HepG2 (cell line): ENCODE measurements at regions not wholly inside any gene's neighbourhood (a gene's known extent, or its start where the extent isn't known, plus 50 kb on each side); places are given as distances from the start of the nearest gene placed in this dataset.

Experiments
- CEBPZ ChIP-seq: IDR thresholded peaks from 2 replicates; pipeline ENCODE4 v1.6.1; 2012; ENCODE audit warnings: low read length, improper control_type of control experiment
- NFIC ChIP-seq: IDR thresholded peaks from 2 replicates; pipeline ENCODE4 v1.6.1; 2012; ENCODE audit warnings: mild to moderate bottlenecking, low read length, inconsistent platforms
- NR3C1 ChIP-seq: sonication (generic); formaldehyde crosslinking; IDR thresholded peaks from 2 replicates; pipeline ENCODE4 v1.4.0; 2020; ENCODE audit warnings: missing genetic modification reagents
- RAD21 ChIP-seq: fragments of 450-650 bp; formaldehyde crosslinking; IDR thresholded peaks from 2 replicates; pipeline ENCODE4 v1.5.0; 2020; ENCODE audit warnings: mild to moderate bottlenecking
- REPIN1 ChIP-seq: sonication (generic); formaldehyde crosslinking; IDR thresholded peaks from 2 replicates; pipeline ENCODE4 v1.8.0; 2022; ENCODE audit warnings: missing genetic modification reagents, low read depth, mild to moderate bottlenecking, borderline replicate concordance
- RFX1 ChIP-seq: fragments of 450-650 bp; IDR thresholded peaks from 2 replicates; pipeline ENCODE4 v1.6.1; 2017
- SMYD3 ChIP-seq: sonication (generic); formaldehyde crosslinking; IDR thresholded peaks from 2 replicates; pipeline ENCODE4 v1.8.1; 2023; ENCODE audit warnings: mild to moderate bottlenecking, missing genetic modification reagents
- TRIM24 ChIP-seq: sonication (generic); formaldehyde crosslinking; IDR thresholded peaks from 2 replicates; pipeline ENCODE4 v1.8.0; 2022; ENCODE audit warnings: mild to moderate bottlenecking, missing genetic modification reagents
- ZNF274 ChIP-seq: sonication (generic); formaldehyde crosslinking; IDR thresholded peaks from 2 replicates; pipeline ENCODE4 v1.5.1; 2020; ENCODE audit warnings: mild to moderate bottlenecking, missing genetic modification reagents
- TF ChIP-seq, protein P1 (sequence below): sonication (generic); formaldehyde crosslinking; IDR thresholded peaks from 2 replicates; pipeline ENCODE4 v1.4.0; 2020; ENCODE audit warnings: missing genetic modification reagents, borderline replicate concordance
- TF ChIP-seq, protein P2 (sequence below): IDR thresholded peaks from 2 replicates; pipeline ENCODE4 v1.6.1; 2016; ENCODE audit warnings: missing genetic modification reagents, missing compliant biosample characterization
- TF ChIP-seq, protein P3 (sequence below): sonication (generic); formaldehyde crosslinking; IDR thresholded peaks from 2 replicates; pipeline ENCODE4 v1.5.0; 2020; ENCODE audit warnings: mild to moderate bottlenecking, missing genetic modification reagents, moderate library complexity

DNA sequence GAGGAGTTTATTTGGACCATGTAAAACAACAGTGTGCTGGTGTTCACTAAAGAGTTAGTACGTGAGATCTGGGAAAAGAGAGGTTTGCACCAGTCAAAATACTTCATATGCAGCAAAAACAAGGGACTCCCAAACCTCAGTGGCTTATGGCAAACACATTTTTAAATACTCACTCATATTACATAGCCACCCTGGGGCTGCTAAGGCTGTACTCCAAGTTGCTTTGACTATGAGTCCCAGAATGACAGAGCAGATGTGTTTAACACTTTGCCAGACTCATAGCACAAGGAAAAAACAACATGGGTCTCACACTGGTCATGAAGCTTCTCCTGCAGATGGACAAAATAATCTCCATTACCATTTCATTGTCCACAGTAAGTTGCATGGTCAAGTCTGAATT lies 202.8 kb upstream of the GRIA4 start:
- TF ChIP-seq TRIM24 (no peak), RFX1 (no peak), NFIC (no peak), REPIN1 (CRISPR knock-in tag) (no peak), CEBPZ (no peak), NR3C1 (CRISPR knock-in tag) (no peak), SMYD3 (CRISPR knock-in tag) (no peak), RAD21 (no peak), ZNF274 (CRISPR knock-in tag) (no peak)
- TF ChIP-seq, protein P1, sequence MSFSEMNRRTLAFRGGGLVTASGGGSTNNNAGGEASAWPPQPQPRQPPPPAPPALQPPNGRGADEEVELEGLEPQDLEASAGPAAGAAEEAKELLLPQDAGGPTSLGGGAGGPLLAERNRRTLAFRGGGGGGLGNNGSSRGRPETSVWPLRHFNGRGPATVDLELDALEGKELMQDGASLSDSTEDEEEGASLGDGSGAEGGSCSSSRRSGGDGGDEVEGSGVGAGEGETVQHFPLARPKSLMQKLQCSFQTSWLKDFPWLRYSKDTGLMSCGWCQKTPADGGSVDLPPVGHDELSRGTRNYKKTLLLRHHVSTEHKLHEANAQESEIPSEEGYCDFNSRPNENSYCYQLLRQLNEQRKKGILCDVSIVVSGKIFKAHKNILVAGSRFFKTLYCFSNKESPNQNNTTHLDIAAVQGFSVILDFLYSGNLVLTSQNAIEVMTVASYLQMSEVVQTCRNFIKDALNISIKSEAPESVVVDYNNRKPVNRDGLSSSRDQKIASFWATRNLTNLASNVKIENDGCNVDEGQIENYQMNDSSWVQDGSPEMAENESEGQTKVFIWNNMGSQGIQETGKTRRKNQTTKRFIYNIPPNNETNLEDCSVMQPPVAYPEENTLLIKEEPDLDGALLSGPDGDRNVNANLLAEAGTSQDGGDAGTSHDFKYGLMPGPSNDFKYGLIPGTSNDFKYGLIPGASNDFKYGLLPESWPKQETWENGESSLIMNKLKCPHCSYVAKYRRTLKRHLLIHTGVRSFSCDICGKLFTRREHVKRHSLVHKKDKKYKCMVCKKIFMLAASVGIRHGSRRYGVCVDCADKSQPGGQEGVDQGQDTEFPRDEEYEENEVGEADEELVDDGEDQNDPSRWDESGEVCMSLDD (CRISPR knock-in tag), result no peak
- TF ChIP-seq, protein P2, sequence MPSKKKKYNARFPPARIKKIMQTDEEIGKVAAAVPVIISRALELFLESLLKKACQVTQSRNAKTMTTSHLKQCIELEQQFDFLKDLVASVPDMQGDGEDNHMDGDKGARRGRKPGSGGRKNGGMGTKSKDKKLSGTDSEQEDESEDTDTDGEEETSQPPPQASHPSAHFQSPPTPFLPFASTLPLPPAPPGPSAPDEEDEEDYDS (CRISPR knock-in tag), result no peak
- TF ChIP-seq, protein P3, sequence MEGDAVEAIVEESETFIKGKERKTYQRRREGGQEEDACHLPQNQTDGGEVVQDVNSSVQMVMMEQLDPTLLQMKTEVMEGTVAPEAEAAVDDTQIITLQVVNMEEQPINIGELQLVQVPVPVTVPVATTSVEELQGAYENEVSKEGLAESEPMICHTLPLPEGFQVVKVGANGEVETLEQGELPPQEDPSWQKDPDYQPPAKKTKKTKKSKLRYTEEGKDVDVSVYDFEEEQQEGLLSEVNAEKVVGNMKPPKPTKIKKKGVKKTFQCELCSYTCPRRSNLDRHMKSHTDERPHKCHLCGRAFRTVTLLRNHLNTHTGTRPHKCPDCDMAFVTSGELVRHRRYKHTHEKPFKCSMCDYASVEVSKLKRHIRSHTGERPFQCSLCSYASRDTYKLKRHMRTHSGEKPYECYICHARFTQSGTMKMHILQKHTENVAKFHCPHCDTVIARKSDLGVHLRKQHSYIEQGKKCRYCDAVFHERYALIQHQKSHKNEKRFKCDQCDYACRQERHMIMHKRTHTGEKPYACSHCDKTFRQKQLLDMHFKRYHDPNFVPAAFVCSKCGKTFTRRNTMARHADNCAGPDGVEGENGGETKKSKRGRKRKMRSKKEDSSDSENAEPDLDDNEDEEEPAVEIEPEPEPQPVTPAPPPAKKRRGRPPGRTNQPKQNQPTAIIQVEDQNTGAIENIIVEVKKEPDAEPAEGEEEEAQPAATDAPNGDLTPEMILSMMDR, result no peak
